ENCODE measurements at regions not wholly inside any gene's neighbourhood (a gene's known extent, or its start where the extent isn't known, plus 50 kb on each side); places are given as distances from the start of the nearest gene placed in this dataset.

- POLR2A ChIA-PET = no interaction called here
- CTCF ChIA-PET = interaction anchor here (2.9 kb wide), 1 partner anchor 16 kb away, joined by 10 read pairs; no protein-coding TSS in a partner anchor
- TF ChIP-seq CTCF (IDR thresholded peaks at IDR 0.05; ENCODE audit: control extremely low read depth, extremely low read depth, low read depth, missing control alignments) = no peak
- DNase-seq (ENCODE audit: extremely low spot score) = no peak
Measured at GRCh38 chr10:5299950-5300349, 64.8 kb upstream of the UCN3 start.

- no peak for TF ChIP-seq CTCF (IDR thresholded peaks at IDR 0.05; ENCODE audit: control extremely low read depth, extremely low read depth, low read depth, missing control alignments)
- ChIA-PET POLR2A (no interaction called here), CTCF (no interaction called here)
- no peak for DNase-seq (ENCODE audit: extremely low spot score)
Measured at GRCh38 chr10:5303504-5303903, 61.3 kb upstream of the UCN3 start.

- POLR2A ChIA-PET = no interaction called here
- TF ChIP-seq CTCF (IDR thresholded peaks at IDR 0.05; ENCODE audit: control extremely low read depth, extremely low read depth, low read depth, missing control alignments) = no peak
Measured at GRCh38 chr10:5305374-5305773, 59.4 kb upstream of the UCN3 start.

GRCh38 chr10:5310914-5311313 lies 53.9 kb upstream of the UCN3 start:
- no peak for TF ChIP-seq CTCF (IDR thresholded peaks at IDR 0.05; ENCODE audit: control extremely low read depth, extremely low read depth, low read depth, missing control alignments)
- no peak for DNase-seq (ENCODE audit: extremely low spot score)
- POLR2A ChIA-PET = interaction anchor here (0.7 kb wide), 1 partner anchor 1232 kb away, joined by 4 read pairs; no protein-coding TSS in a partner anchor
- CTCF ChIA-PET = no interaction called here

More at GRCh38 chr10:5305374-5305773, 59.4 kb upstream of the UCN3 start:
- CTCF ChIA-PET = interaction anchor here (2.1 kb wide), 1 partner anchor 9 kb away, joined by 5 read pairs; no protein-coding TSS in a partner anchor
- no peak for DNase-seq (ENCODE audit: extremely low spot score)

GRCh38 chr10:5311617-5312016 lies 53.1 kb upstream of the UCN3 start:
- no peak for DNase-seq (ENCODE audit: extremely low spot score)
- ChIA-PET CTCF (no interaction called here), POLR2A (no interaction called here)
- TF ChIP-seq CTCF (IDR thresholded peaks at IDR 0.05; ENCODE audit: control extremely low read depth, extremely low read depth, low read depth, missing control alignments) = no peak

- CTCF ChIA-PET = interaction anchor here (1.2 to 1.3 kb wide), 2 partner anchors 13 to 500 kb away, joined by 3 read pairs; no protein-coding TSS in a partner anchor
- TF ChIP-seq CTCF (IDR thresholded peaks at IDR 0.05; ENCODE audit: control extremely low read depth, extremely low read depth, low read depth, missing control alignments) = no peak
- DNase-seq (ENCODE audit: extremely low spot score) = no peak
- POLR2A ChIA-PET = no interaction called here
Measured at GRCh38 chr10:5314840-5315239, 49.9 kb upstream of the UCN3 start.
